IMR-90 (cell line): ENCODE measurements at regions not wholly inside any gene's neighbourhood (a gene's known extent, or its start where the extent isn't known, plus 50 kb on each side); places are given as distances from the start of the nearest gene placed in this dataset.

Experiments
- ATAC-seq: fragments of 200-7000 bp; cut with Tn5 transposase; 2 replicates; pipeline ENCODE4 v1.9.1; 2020; ENCODE audit warnings: low read depth, mild to moderate bottlenecking, moderate library complexity
- BruUV-seq: library from RNA; stranded (reverse); fragments of 400-500 nt; replicated peaks from 2 replicates; lab custom pipeline; 2021; lab: Mats Ljungman, UMichigan
- CTCF ChIA-PET: fragments of 300-600 bp; formaldehyde crosslinking; extraction: SDS; loops from one replicate; lab custom pipeline; 2021; ENCODE audit warnings: antibody characterized with exemption; lab: Yijun Ruan, JAX
- POLR2A ChIA-PET: fragments of 300-600 bp; sonication (Branson Sonifier 250); formaldehyde crosslinking; loops from one replicate; lab custom pipeline; 2022; ENCODE audit warnings: antibody characterized with exemption; ENCODE audit not compliant: unreplicated experiment; lab: Charles Lee
- DNase-seq: peaks from one replicate; pipeline ENCODE4 v3.0.0; 2013
- H2AFZ ChIP-seq: replicated peaks from 2 replicates; pipeline ENCODE3; 2013; ENCODE audit warnings: low read length, mild to moderate bottlenecking; ENCODE audit not compliant: poor library complexity
- H2AK5ac ChIP-seq: 2 replicates; pipeline ENCODE4 v1.6.1; 2013; ENCODE audit warnings: low read depth, low read length, inconsistent platforms
- H2AK9ac ChIP-seq: replicated peaks from 2 replicates; pipeline ENCODE3; 2013; ENCODE audit warnings: mild to moderate bottlenecking, low read depth, low read length, moderate library complexity; ENCODE audit not compliant: poor library complexity
- H2BK120ac ChIP-seq: 2 replicates; pipeline ENCODE4 v1.6.1; 2013; ENCODE audit warnings: low read depth, low read length, inconsistent platforms
- H2BK15ac ChIP-seq: 3 replicates; pipeline ENCODE4 v1.6.1; 2013; ENCODE audit warnings: low read depth, low read length, inconsistent platforms
- H2BK20ac ChIP-seq: 2 replicates; pipeline ENCODE4 v1.6.1; 2013; ENCODE audit warnings: low read depth, mild to moderate bottlenecking, inconsistent platforms, low read length, moderate library complexity
- H2BK5ac ChIP-seq: 2 replicates; pipeline ENCODE4 v1.6.1; 2013; ENCODE audit warnings: mild to moderate bottlenecking, low read depth, low read length, inconsistent platforms; ENCODE audit not compliant: poor library complexity, severe bottlenecking
- H3K14ac ChIP-seq: replicated peaks from 2 replicates; pipeline ENCODE4 v1.6.1; 2013; ENCODE audit warnings: low read depth, low read length, inconsistent platforms
- H3K18ac ChIP-seq: 2 replicates; pipeline ENCODE4 v1.6.1; 2013; ENCODE audit warnings: low read depth, low read length, control low read depth
- H3K23ac ChIP-seq: 2 replicates; pipeline ENCODE4 v1.6.1; 2013; ENCODE audit warnings: low read depth, low read length, inconsistent platforms
- H3K27ac ChIP-seq: 2 replicates; pipeline ENCODE4 v1.5.1; 2013; ENCODE audit warnings: mild to moderate bottlenecking, control low read depth, low read length; ENCODE audit not compliant: insufficient read depth
- H3K27me3 ChIP-seq: 2 replicates; pipeline ENCODE4 v1.6.1; 2013; ENCODE audit warnings: low read length; ENCODE audit not compliant: control insufficient read depth, insufficient read depth
- H3K36me3 ChIP-seq: 2 replicates; pipeline ENCODE4 v1.6.1; 2013; ENCODE audit warnings: low read length, mixed read lengths; ENCODE audit not compliant: control insufficient read depth, insufficient read depth
- H3K4ac ChIP-seq: 2 replicates; pipeline ENCODE4 v1.6.1; 2013; ENCODE audit warnings: low read depth, low read length, inconsistent platforms
- H3K4me1 ChIP-seq: 2 replicates; pipeline ENCODE4 v1.6.1; 2013; ENCODE audit warnings: low read length, mixed read lengths; ENCODE audit not compliant: control insufficient read depth, insufficient read depth
- H3K4me2 ChIP-seq: 2 replicates; pipeline ENCODE4 v1.6.1; 2013; ENCODE audit warnings: low read depth, mild to moderate bottlenecking, control low read depth, low read length, moderate library complexity
- H3K4me3 ChIP-seq: 2 replicates; pipeline ENCODE4 v1.5.1; 2013; ENCODE audit warnings: low read depth, mild to moderate bottlenecking, control low read depth, low read length, moderate library complexity; ENCODE audit not compliant: insufficient read depth
- H3K56ac ChIP-seq: 2 replicates; pipeline ENCODE4 v1.6.1; 2013; ENCODE audit warnings: low read length, inconsistent platforms; ENCODE audit not compliant: insufficient read depth; ENCODE audit errors: extremely low read depth
- H3K79me1 ChIP-seq, 2 experiments: 2 replicates each; pipeline ENCODE4 v1.6.1; 2013; ENCODE audit warnings: low read length in 2 of 2, inconsistent platforms in 1 of 2, low read depth in 1 of 2
- H3K9ac ChIP-seq: 2 replicates; pipeline ENCODE4 v1.6.1; 2013; ENCODE audit warnings: low read depth, low read length, control low read depth
- H3K9me1 ChIP-seq: 2 replicates; pipeline ENCODE4 v1.6.1; 2013; ENCODE audit warnings: low read length, inconsistent platforms; ENCODE audit not compliant: insufficient read depth
- H3K9me3 ChIP-seq: 2 replicates; pipeline ENCODE4 v1.6.1; 2013; ENCODE audit warnings: low read length; ENCODE audit not compliant: control insufficient read depth, insufficient read depth
- H4K20me1 ChIP-seq: 2 replicates; pipeline ENCODE4 v1.6.1; 2013; ENCODE audit warnings: low read length, inconsistent platforms; ENCODE audit not compliant: insufficient read depth
- H4K5ac ChIP-seq: 2 replicates; pipeline ENCODE4 v1.6.1; 2013; ENCODE audit warnings: mild to moderate bottlenecking, low read depth, low read length, control low read depth
- H4K8ac ChIP-seq, 2 experiments: 2 replicates each; pipeline ENCODE4 v1.6.1; 2013; ENCODE audit warnings: low read depth in 2 of 2, low read length in 2 of 2, control low read depth in 1 of 2, inconsistent platforms in 1 of 2
- H4K91ac ChIP-seq: 2 replicates; pipeline ENCODE4 v1.6.1; 2013; ENCODE audit warnings: low read depth, low read length, inconsistent platforms; ENCODE audit not compliant: insufficient read depth
- BHLHE40 ChIP-seq: fragments of 150-350 bp; IDR thresholded peaks from 2 replicates; pipeline ENCODE4 v1.6.1; 2016; ENCODE audit warnings: mild to moderate bottlenecking, low read depth, low read length
- CEBPB ChIP-seq: IDR thresholded peaks from 2 replicates; pipeline ENCODE4 v1.6.1; 2012; ENCODE audit warnings: low read depth, low read length, improper control_type of control experiment
- CHD1 ChIP-seq: IDR thresholded peaks from 2 replicates; pipeline ENCODE4 v1.6.1; 2012; ENCODE audit warnings: low read depth, low read length, improper control_type of control experiment
- FOS ChIP-seq: fragments of 150-350 bp; IDR thresholded peaks from 2 replicates; pipeline ENCODE4 v1.6.1; 2016; ENCODE audit warnings: low read depth, low read length
- MXI1 ChIP-seq: IDR thresholded peaks from 2 replicates; pipeline ENCODE4 v1.6.1; 2012; ENCODE audit warnings: low read depth, mild to moderate bottlenecking, low read length, moderate library complexity, borderline replicate concordance
- NFE2L2 ChIP-seq: fragments of 150-350 bp; IDR thresholded peaks from 2 replicates; pipeline ENCODE4 v1.6.1; 2016; ENCODE audit warnings: low read depth, mild to moderate bottlenecking, low read length
- POLR2A ChIP-seq: IDR thresholded peaks from 2 replicates; pipeline ENCODE4 v1.6.1; 2012; ENCODE audit warnings: mild to moderate bottlenecking, low read depth, low read length
- RAD21 ChIP-seq: IDR thresholded peaks from 2 replicates; pipeline ENCODE4 v1.6.1; 2012; ENCODE audit warnings: low read length, improper control_type of control experiment
- RFX5 ChIP-seq: IDR thresholded peaks from 2 replicates; pipeline ENCODE4 v1.8.0; 2012; ENCODE audit warnings: low read depth, mild to moderate bottlenecking, low read length, moderate library complexity
- SMC3 ChIP-seq: fragments of 150-350 bp; IDR thresholded peaks from 2 replicates; pipeline ENCODE4 v1.6.1; 2016; ENCODE audit warnings: low read depth, mild to moderate bottlenecking, antibody characterized with exemption, low read length, moderate library complexity
- WGBS, 2 experiments: methylation state at CpG; one replicate each; pipeline versions ENCODE4 v1.1.5 to v1.1.7; 2013; ENCODE audit warnings: missing lambda C conversion rate in 2 of 2; ENCODE audit not compliant: insufficient read length in 1 of 2; ENCODE audit errors: extremely low coverage in 2 of 2; 5-methylcytosine and 5-hydroxymethylcytosine counted together
- dilution Hi-C: fragments of 300-500 bp; cut with HindIII; formaldehyde crosslinking; loops from one replicate; pipeline ENCODE4 v1.14.3; 2018; ENCODE audit warnings: low sequenced_read_pairs; ENCODE audit not compliant: unreplicated experiment
- in situ Hi-C: fragments of 300-500 bp; cut with MboI; formaldehyde crosslinking; loops from 3 replicates; pipeline ENCODE4 v1.14.3; 2019; ENCODE audit warnings: low sequenced_read_pairs, inconsistent platforms, mixed read lengths
- intact Hi-C: fragments of 100-400 bp; cut with micrococcal nuclease; formaldehyde crosslinking; loops from 2 replicates; pipeline ENCODE4 v1.10.0; 2022
- TF ChIP-seq, protein P1 (sequence below): conservative IDR thresholded peaks from 2 replicates; pipeline ENCODE4 v1.5.1; 2012; ENCODE audit warnings: mild to moderate bottlenecking, low read depth, low read length, improper control_type of control experiment
- TF ChIP-seq, protein P2 (sequence below): fragments of 150-350 bp; IDR thresholded peaks from 2 replicates; pipeline ENCODE4 v1.6.1; 2017; ENCODE audit warnings: mild to moderate bottlenecking, antibody characterized with exemption, low read length, low read depth
- TF ChIP-seq, protein P3 (sequence below): fragments of 150-350 bp; IDR thresholded peaks from 2 replicates; pipeline ENCODE4 v1.6.1; 2016; ENCODE audit warnings: low read depth, mild to moderate bottlenecking, low read length, moderate library complexity, borderline replicate concordance

DNA sequence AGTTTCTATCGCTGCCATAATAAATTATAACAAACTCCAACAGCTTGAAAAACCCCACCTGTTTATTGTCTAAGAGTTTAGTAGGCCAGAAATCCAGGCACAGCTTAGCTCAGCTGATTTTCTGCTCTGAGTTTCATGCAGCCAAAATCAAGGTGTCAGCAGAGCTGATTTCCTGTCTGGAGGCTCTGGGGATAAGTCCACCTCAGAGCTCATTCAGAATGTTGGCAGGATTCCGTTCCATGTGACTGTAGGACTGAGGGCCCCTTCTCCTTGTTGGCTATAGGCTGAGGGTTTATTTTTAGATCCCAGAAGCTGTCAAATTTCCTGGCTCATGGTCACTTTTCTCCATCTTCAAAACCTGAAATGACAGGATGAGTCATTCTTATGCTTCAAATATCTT, 91.6 kb upstream of the CHODL start:
- no peak overlapping the region for H3K56ac ChIP-seq
- H4K20me1 ChIP-seq = no peaks in the 10 kb centered on the region
- ChIA-PET POLR2A (no interaction called here), CTCF (no interaction called here)
- BruUV-seq = no TSS peak
- no peak overlapping the region for H2BK15ac ChIP-seq
- no peaks in the 10 kb centered on the region for H3K9me1 ChIP-seq
- no peak overlapping the region for H3K4ac ChIP-seq
- DNase-seq = no peak
- H3K27me3 ChIP-seq = no peaks in the 10 kb centered on the region
- no peak overlapping the region for H2AFZ ChIP-seq
- no peak overlapping the region for H2AK9ac ChIP-seq
- H3K79me1 ChIP-seq = no peaks in the 10 kb centered on the region
- H3K18ac ChIP-seq = no peak overlapping the region
- ATAC-seq = no peak
- peaks cover 11% of the 10 kb centered on the region for H3K9me3 ChIP-seq
- no peak for TF ChIP-seq MXI1
- TF ChIP-seq, protein P1, sequence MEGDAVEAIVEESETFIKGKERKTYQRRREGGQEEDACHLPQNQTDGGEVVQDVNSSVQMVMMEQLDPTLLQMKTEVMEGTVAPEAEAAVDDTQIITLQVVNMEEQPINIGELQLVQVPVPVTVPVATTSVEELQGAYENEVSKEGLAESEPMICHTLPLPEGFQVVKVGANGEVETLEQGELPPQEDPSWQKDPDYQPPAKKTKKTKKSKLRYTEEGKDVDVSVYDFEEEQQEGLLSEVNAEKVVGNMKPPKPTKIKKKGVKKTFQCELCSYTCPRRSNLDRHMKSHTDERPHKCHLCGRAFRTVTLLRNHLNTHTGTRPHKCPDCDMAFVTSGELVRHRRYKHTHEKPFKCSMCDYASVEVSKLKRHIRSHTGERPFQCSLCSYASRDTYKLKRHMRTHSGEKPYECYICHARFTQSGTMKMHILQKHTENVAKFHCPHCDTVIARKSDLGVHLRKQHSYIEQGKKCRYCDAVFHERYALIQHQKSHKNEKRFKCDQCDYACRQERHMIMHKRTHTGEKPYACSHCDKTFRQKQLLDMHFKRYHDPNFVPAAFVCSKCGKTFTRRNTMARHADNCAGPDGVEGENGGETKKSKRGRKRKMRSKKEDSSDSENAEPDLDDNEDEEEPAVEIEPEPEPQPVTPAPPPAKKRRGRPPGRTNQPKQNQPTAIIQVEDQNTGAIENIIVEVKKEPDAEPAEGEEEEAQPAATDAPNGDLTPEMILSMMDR = no peak
- TF ChIP-seq, protein P2, sequence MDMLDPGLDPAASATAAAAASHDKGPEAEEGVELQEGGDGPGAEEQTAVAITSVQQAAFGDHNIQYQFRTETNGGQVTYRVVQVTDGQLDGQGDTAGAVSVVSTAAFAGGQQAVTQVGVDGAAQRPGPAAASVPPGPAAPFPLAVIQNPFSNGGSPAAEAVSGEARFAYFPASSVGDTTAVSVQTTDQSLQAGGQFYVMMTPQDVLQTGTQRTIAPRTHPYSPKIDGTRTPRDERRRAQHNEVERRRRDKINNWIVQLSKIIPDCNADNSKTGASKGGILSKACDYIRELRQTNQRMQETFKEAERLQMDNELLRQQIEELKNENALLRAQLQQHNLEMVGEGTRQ = no peak
- no peak for TF ChIP-seq CEBPB
- no peak for TF ChIP-seq POLR2A
- TF ChIP-seq CHD1 = no peak
- no peak for TF ChIP-seq NFE2L2
- TF ChIP-seq SMC3 = no peak
- no peak for TF ChIP-seq BHLHE40
- TF ChIP-seq RAD21 = no peak
- no peak for TF ChIP-seq FOS
- TF ChIP-seq RFX5 = no peak
- TF ChIP-seq, protein P3, sequence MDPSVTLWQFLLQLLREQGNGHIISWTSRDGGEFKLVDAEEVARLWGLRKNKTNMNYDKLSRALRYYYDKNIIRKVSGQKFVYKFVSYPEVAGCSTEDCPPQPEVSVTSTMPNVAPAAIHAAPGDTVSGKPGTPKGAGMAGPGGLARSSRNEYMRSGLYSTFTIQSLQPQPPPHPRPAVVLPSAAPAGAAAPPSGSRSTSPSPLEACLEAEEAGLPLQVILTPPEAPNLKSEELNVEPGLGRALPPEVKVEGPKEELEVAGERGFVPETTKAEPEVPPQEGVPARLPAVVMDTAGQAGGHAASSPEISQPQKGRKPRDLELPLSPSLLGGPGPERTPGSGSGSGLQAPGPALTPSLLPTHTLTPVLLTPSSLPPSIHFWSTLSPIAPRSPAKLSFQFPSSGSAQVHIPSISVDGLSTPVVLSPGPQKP = no peak
- H4K8ac ChIP-seq = no peak overlapping the region
- dilution Hi-C loops (no loop called here), in situ Hi-C loops (no loop called here), intact Hi-C loops (no loop called here)
- no peak overlapping the region for H3K23ac ChIP-seq
- H2BK5ac ChIP-seq = no peak overlapping the region
- no peaks in the 10 kb centered on the region for H3K36me3 ChIP-seq
- H3K14ac ChIP-seq = no peak overlapping the region
- no peak overlapping the region for H2AK5ac ChIP-seq
- no peak overlapping the region for H4K5ac ChIP-seq
- WGBS, 2 experiments = no CpG with 5 or more reads among the region's 2 CpGs
- H2BK20ac ChIP-seq = no peak overlapping the region
- no peak overlapping the region for H2BK120ac ChIP-seq
- no peak overlapping the region for H4K91ac ChIP-seq
- no peak overlapping the region for H3K4me2 ChIP-seq
- H3K27ac ChIP-seq = no peak overlapping the region
- H3K4me1 ChIP-seq = no peaks in the 10 kb centered on the region
- no peak overlapping the region for H3K4me3 ChIP-seq
- H3K9ac ChIP-seq = no peak overlapping the region
